Astrocyte (in vitro differentiated cells and primary cell): ENCODE measurements at regions not wholly inside any gene's neighbourhood (a gene's known extent, or its start where the extent isn't known, plus 50 kb on each side); places are given as distances from the start of the nearest gene placed in this dataset.

Experiments used
- DNase-seq: peaks from one replicate; pipeline ENCODE4 v3.0.0-alpha.2; 2010; ENCODE audit warnings: low read depth
- FAIRE-seq: peaks from 2 replicates; lab custom pipeline; 2011; peaks lifted over from hg19 to GRCh38; lab: Jason Lieb, UNC
- H2AFZ ChIP-seq: 2 replicates; pipeline ENCODE4 v1.6.0; 2012; ENCODE audit warnings: low read depth, low read length, inconsistent platforms
- H3K27ac ChIP-seq: 2 replicates; pipeline ENCODE4 v1.5.1; 2011; ENCODE audit warnings: low read depth, low read length, inconsistent platforms
- H3K27me3 ChIP-seq: 2 replicates; pipeline ENCODE4 v1.6.0; 2011; ENCODE audit warnings: low read length, inconsistent platforms; ENCODE audit not compliant: insufficient read depth
- H3K36me3 ChIP-seq: 2 replicates; pipeline ENCODE4 v1.5.1; 2011; ENCODE audit warnings: low read length, inconsistent platforms; ENCODE audit not compliant: insufficient read depth
- H3K4me1 ChIP-seq: 2 replicates; pipeline ENCODE4 v1.5.1; 2011; ENCODE audit warnings: low read length, inconsistent platforms; ENCODE audit not compliant: insufficient read depth
- H3K4me2 ChIP-seq: 2 replicates; pipeline ENCODE4 v1.6.0; 2012; ENCODE audit warnings: low read length, inconsistent platforms
- H3K4me3 ChIP-seq: 2 replicates; pipeline ENCODE4 v1.5.1; 2011; ENCODE audit warnings: low read depth, mild to moderate bottlenecking, low read length, inconsistent platforms; ENCODE audit not compliant: insufficient read depth
- H3K79me2 ChIP-seq: 2 replicates; pipeline ENCODE4 v1.6.0; 2012; ENCODE audit warnings: mild to moderate bottlenecking, low read length, inconsistent platforms; ENCODE audit not compliant: insufficient read depth
- H3K9ac ChIP-seq: 2 replicates; pipeline ENCODE4 v1.6.0; 2012; ENCODE audit warnings: mild to moderate bottlenecking, low read length, inconsistent platforms
- H3K9me3 ChIP-seq: 2 replicates; pipeline ENCODE4 v1.5.1; 2012; ENCODE audit warnings: low read depth, mild to moderate bottlenecking, low read length, inconsistent platforms; ENCODE audit not compliant: insufficient read depth
- H4K20me1 ChIP-seq: 2 replicates; pipeline ENCODE4 v1.6.0; 2012; ENCODE audit warnings: low read length, inconsistent platforms; ENCODE audit not compliant: insufficient read depth
- H3K27ac Mint-ChIP-seq: one replicate; pipeline ENCODE4 v1.8.0; 2021; ENCODE audit warnings: mild to moderate bottlenecking, mixed read lengths; ENCODE audit not compliant: unreplicated experiment
- H3K27me3 Mint-ChIP-seq: one replicate; pipeline ENCODE4 v1.8.0; 2021; ENCODE audit warnings: low read depth, mixed read lengths; ENCODE audit not compliant: unreplicated experiment
- H3K36me3 Mint-ChIP-seq: one replicate; pipeline ENCODE4 v1.8.0; 2021; ENCODE audit warnings: low read depth, mixed read lengths; ENCODE audit not compliant: unreplicated experiment
- H3K4me1 Mint-ChIP-seq: one replicate; pipeline ENCODE4 v1.8.0; 2021; ENCODE audit warnings: low read depth, mixed read lengths; ENCODE audit not compliant: unreplicated experiment
- H3K4me3 Mint-ChIP-seq: one replicate; pipeline ENCODE4 v1.8.0; 2021; ENCODE audit warnings: mild to moderate bottlenecking, moderate library complexity, mixed read lengths; ENCODE audit not compliant: unreplicated experiment
- H3K9me3 Mint-ChIP-seq: one replicate; pipeline ENCODE4 v1.8.0; 2021; ENCODE audit warnings: mild to moderate bottlenecking, mixed read lengths; ENCODE audit not compliant: unreplicated experiment
- EZH2 ChIP-seq: IDR thresholded peaks from 2 replicates; pipeline ENCODE4 v1.6.1; 2012; ENCODE audit warnings: mild to moderate bottlenecking, low read length, inconsistent platforms; ENCODE audit not compliant: insufficient read depth
- TF ChIP-seq, protein P1 (sequence below): IDR thresholded peaks from 2 replicates; pipeline ENCODE4 v1.5.1; 2011; ENCODE audit warnings: low read depth, mild to moderate bottlenecking, inconsistent platforms, low read length, moderate library complexity; ENCODE audit not compliant: insufficient read depth

DNA sequence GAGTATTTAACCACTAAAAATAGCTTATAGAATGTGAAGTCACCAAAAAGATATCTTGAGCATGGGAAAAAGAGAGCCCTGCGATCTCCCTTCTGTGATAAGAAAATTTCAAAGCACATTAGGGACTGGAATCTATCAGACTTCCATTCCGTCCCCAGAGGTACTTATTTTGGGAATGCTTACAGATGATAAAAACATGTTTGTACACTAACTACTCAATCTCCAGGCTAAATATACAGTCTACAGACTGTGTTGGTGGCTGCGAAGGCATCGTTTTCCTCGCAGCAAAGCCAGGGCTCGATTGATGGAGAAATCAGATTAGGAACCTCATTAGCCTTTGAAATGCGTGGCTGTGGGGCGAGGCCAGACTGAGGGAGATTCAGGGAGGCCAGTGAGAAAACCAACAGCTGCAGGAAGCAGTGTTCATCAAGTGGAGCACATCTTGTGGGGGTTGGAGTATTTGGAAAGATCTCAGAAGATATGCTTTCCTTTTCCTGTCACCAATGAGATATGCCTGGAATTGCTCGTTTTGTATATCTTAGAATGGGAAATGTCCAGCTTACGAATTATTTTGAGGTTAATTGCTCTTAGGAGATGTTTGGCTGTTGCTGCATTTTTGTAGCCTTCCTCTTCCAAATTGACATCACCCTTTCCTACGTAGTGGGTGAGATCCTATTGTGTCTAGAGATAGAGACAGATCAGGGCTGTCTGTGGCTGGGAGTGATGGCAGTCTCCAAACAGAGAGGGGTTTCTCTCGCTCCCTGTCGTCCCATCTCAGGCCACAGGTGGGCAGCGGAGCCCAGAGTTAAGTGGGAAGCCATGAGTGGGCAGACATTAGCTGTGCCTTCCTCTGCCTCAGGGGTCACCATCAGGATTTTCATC, 224.9 kb upstream of the FAT1 start:
- Mint-ChIP-seq H3K36me3 (no peaks in the 10 kb centered on the region), H3K27ac (peak overlapping the region; percentile 88), H3K27me3 (no peaks in the 10 kb centered on the region), H3K4me3 (no peak overlapping the region), H3K9me3 (no peaks in the 10 kb centered on the region), H3K4me1 (peaks cover 33% of the 10 kb centered on the region)
- H3K27me3 ChIP-seq = no peaks in the 10 kb centered on the region
- no peaks in the 10 kb centered on the region for H4K20me1 ChIP-seq
- FAIRE-seq (no peak), DNase-seq (peak; percentile 75)
- peak overlapping the region; percentile 72 for H3K4me2 ChIP-seq
- H3K27ac ChIP-seq = peak overlapping the region; percentile 69
- H3K4me3 ChIP-seq = no peak overlapping the region
- H3K9me3 ChIP-seq = no peaks in the 10 kb centered on the region
- peak overlapping the region; percentile 49 for H2AFZ ChIP-seq
- peaks cover 12% of the 10 kb centered on the region for H3K4me1 ChIP-seq
- no peak for TF ChIP-seq EZH2
- TF ChIP-seq, protein P1, sequence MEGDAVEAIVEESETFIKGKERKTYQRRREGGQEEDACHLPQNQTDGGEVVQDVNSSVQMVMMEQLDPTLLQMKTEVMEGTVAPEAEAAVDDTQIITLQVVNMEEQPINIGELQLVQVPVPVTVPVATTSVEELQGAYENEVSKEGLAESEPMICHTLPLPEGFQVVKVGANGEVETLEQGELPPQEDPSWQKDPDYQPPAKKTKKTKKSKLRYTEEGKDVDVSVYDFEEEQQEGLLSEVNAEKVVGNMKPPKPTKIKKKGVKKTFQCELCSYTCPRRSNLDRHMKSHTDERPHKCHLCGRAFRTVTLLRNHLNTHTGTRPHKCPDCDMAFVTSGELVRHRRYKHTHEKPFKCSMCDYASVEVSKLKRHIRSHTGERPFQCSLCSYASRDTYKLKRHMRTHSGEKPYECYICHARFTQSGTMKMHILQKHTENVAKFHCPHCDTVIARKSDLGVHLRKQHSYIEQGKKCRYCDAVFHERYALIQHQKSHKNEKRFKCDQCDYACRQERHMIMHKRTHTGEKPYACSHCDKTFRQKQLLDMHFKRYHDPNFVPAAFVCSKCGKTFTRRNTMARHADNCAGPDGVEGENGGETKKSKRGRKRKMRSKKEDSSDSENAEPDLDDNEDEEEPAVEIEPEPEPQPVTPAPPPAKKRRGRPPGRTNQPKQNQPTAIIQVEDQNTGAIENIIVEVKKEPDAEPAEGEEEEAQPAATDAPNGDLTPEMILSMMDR = peak; percentile 52
- H3K9ac ChIP-seq = peak overlapping the region; percentile 67
- no peaks in the 10 kb centered on the region for H3K79me2 ChIP-seq
- H3K36me3 ChIP-seq = no peaks in the 10 kb centered on the region

DNA sequence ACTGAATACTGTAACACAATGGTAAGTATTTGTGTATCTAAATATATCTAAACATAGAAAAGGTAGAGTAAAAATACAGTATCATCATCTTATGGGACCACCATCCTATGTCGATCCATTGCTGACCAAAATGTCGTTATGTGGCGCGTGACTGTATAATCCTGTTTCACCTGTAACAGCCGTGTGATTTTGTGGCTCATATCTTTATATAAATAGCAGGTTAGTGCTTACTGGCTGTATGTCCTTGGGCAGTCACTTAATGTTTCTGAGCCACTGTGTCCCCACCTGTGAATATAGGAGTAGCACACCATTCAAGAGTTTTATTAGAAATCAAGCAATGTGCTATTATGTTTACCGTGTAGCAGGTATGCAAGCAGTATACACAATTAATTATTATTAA, 226.2 kb upstream of the FAT1 start:
- Mint-ChIP-seq H3K4me1 (peaks cover 28% of the 10 kb centered on the region), H3K4me3 (no peak overlapping the region), H3K27me3 (no peaks in the 10 kb centered on the region), H3K9me3 (peaks cover 3% of the 10 kb centered on the region), H3K36me3 (no peaks in the 10 kb centered on the region), H3K27ac (no peak overlapping the region)
- peaks cover 12% of the 10 kb centered on the region for H3K4me1 ChIP-seq
- no peaks in the 10 kb centered on the region for H3K9me3 ChIP-seq
- no peak overlapping the region for H3K4me2 ChIP-seq
- H3K79me2 ChIP-seq = no peaks in the 10 kb centered on the region
- no peak for FAIRE-seq
- no peak overlapping the region for H3K27ac ChIP-seq
- H3K4me3 ChIP-seq = no peak overlapping the region
- H3K27me3 ChIP-seq = no peaks in the 10 kb centered on the region
- H2AFZ ChIP-seq = no peak overlapping the region
- no peaks in the 10 kb centered on the region for H3K36me3 ChIP-seq
- no peaks in the 10 kb centered on the region for H4K20me1 ChIP-seq
- no peak for DNase-seq
- TF ChIP-seq, protein P1 = no peak
- no peak for TF ChIP-seq EZH2
- no peak overlapping the region for H3K9ac ChIP-seq

DNA sequence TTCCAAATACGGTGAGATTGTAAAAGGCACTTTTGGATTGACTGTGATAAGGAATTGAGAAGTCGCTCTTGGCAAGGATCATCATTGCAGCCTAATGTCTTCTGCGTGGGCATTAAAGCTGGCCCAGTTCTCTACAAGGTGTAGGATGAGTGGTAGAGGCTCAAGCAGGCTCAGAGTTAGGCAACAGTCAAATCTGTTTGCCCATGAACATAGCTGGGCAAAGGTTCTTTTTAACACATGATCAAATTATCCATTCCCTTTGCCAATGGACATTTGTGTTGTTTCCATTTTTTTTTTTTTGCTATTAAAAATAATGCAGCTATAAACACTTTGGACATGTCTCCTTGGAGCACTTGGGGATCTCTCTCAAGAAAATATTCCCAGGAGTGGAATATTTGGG, 229.1 kb upstream of the FAT1 start:
- Histone ChIP-seq H3K4me2 (no peak overlapping the region), H3K27ac (no peak overlapping the region), H3K9me3 (no peaks in the 10 kb centered on the region), H3K79me2 (no peaks in the 10 kb centered on the region), H2AFZ (no peak overlapping the region), H3K4me1 (peaks cover 12% of the 10 kb centered on the region), H3K4me3 (no peak overlapping the region), H3K9ac (no peak overlapping the region), H4K20me1 (no peaks in the 10 kb centered on the region), H3K36me3 (no peaks in the 10 kb centered on the region), H3K27me3 (no peaks in the 10 kb centered on the region)
- no peak overlapping the region for H3K4me3 Mint-ChIP-seq
- FAIRE-seq = no peak
- peaks cover 3% of the 10 kb centered on the region for H3K9me3 Mint-ChIP-seq
- H3K27me3 Mint-ChIP-seq = no peaks in the 10 kb centered on the region
- no peaks in the 10 kb centered on the region for H3K36me3 Mint-ChIP-seq
- DNase-seq = no peak
- H3K27ac Mint-ChIP-seq = no peak overlapping the region
- no peak for TF ChIP-seq EZH2
- TF ChIP-seq, protein P1 = no peak
- H3K4me1 Mint-ChIP-seq = peaks cover 19% of the 10 kb centered on the region
